EL (cell line): ENCODE measurements at regions not wholly inside any gene's neighbourhood (a gene's known extent, or its start where the extent isn't known, plus 50 kb on each side); places are given as distances from the start of the nearest gene placed in this dataset.
"Not testable (repeated sequence)": the region's sequence is repeated elsewhere in the genome, so short reads cannot be mapped to it uniquely, and the experiment has no call there.

Source experiments
- DNase-seq: peaks from one replicate; pipeline ENCODE4 v3.0.0-alpha.2; 2016

- DNase-seq: no peak
These were observed 285.1 kb upstream of the STAC start for GRCh38 chr3:36095238-36095637.

GRCh38 chr3:36097209-36097608 is 283.1 kb upstream of the STAC start:
- DNase-seq: no peak

GRCh38 chr3:36114353-36114752 is 266.0 kb upstream of the STAC start:
- DNase-seq: no peak

DNA sequence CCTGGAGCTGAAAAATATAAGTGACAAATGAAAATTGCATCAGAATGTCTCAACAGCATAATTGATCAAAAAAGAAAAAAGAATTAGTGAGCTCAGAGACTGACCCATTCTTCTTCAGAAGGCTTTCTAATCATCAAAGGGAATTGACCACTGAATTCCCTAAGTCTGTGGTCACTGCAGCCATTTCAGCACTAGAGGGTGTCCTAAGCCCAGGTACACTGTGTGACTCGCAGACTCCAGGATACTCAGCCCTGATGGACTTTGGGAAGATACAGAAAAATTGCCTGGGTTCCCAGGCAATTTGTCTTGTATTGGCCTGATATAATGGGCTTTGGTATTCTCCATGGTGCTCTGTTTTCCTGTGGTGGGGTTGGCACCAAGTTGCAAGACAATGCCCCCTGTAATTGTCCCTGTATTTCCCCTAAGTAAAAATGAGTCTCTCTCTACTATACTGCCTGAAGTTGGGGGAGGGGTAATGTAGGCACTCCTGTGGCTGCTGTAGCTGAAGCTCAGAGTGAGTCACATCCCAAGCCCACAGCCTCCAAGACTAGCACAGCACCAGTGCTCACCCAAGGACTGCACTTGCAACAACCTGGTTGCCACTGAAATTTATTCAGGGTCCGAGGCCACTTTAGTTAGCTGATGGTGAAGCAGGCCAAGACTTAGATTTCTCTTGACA is 256.0 kb upstream of the STAC start:
- DNase-seq: peak; percentile 70

GRCh38 chr3:36132214-36132613 is 248.1 kb upstream of the STAC start:
- no peak for DNase-seq

DNA sequence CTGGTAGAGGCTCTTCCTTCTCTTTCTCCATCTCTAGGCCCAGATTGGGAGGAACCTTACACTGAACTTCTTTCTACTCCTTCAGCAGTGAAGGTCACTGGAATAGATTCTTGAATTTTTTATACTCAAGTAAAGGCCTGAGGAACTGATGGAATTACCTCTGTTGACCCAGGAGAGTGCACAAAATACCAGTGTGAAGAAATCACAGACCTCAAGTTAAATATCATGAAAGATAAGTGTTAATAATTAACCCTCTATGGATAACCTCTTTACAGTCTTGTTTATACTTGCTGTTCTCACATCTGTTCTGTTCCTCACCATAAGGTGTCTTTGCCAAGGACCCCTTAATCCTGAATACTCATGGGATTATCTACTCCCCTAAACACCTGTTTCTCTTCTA is 244.4 kb upstream of the STAC start:
- DNase-seq: no peak

- no peak for DNase-seq
These were observed 237.6 kb upstream of the STAC start for GRCh38 chr3:36142746-36143145.

- no peak for DNase-seq
These were observed 233.9 kb upstream of the STAC start for GRCh38 chr3:36146404-36146803.

DNA sequence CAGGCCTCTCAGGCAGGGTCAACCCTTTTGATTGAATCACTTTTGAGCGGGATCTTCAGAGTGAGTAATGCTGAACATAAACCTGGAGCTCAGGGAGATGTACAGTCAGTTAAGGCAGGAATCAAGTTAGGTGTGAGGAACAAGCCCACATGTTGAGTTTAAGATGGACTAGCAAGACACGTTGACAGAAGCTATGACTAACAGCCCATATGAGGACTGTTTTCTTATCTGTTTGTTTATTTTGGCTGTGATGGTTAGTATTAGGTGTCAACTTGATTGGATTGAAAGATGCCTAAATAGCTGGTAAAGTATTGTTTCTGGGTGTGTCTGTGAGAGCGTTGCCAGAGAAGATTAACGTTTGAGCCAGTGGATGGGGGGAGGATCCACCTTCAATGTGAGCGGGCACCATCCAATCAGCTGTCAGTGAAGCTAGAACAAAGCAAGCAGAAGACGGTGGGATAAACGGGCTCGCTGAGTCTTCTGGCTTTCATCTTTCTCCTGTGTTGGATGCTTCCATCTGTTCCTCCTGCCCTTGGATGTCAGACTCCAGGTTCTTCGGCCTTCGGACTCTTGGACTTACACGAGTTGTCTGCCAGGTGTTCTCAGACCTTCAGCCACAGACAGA is 232.3 kb upstream of the STAC start:
- DNase-seq: no peak

GRCh38 chr3:36149447-36149865 is 230.8 kb upstream of the STAC start:
- no peak for DNase-seq

DNA sequence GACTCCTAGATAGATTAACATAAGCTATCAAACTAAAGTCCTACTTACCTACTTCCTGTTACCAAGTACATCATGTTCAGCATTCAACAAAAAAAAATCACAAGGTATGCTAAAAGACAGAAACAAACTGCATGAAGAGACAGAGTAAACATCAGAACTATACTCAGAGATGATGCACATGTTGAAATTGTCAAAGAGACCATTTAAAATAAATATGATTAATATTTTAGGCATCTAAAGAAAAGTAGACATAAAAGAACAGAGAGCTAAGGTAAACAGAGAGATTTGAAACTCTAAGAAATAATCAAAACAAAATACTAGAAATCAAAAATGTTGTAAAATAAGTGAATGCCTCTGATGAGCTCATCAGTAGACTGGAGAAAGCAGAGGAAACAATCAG is 224.8 kb upstream of the STAC start:
- DNase-seq: no peak

DNA sequence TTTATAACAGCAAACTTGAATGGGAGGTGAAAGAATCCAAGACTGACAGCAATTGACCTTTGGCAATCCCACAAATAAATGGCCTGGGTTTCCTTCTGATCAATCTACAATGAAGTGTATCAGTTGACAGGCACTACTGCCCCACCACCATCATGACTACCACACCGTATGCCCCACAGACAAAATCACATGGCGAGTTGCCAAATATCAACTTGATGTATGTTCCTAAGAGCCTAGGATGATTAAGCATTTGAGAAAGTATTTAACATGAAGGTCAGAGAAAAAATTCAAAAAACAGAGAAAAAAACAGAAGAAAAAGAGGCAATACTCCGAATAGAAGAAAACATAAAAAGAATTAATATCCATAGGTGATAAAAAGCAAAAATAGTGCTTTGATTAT is 215.9 kb upstream of the STAC start:
- DNase-seq: no peak

DNA sequence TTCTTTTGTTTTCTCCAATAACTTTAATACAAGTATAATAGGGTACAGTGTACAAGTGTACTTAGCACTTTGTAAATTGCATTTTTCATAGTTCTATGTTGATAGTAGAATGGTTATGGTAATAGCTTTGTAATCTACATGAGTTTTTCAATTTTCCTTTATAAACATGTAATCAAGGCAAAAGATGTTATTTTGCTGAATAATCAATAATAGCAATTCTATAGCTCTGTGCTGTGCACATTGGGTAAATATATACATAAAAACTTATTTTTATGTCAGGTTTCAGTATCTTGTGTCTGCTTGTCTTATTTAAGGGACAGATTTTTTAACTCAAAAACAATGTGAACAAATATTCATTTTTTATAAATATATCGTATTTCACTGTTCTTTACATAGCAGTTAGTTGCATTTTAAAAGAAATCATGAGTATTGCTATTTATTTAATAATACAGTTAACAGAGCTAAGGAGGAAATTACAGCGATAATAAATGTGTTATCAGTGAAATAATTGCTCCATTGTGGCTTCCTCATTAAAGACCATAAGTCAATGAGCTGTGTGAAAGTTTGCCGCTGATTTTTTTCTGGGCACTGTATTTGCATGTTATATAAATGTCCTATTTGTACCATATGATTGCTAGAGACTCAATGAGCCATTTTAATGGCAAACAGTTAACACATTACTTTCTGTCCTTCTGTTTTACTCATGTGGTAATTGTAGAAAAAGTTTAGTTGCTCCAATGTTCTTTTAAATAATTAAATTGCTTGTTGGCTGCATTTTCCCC is 214.6 kb upstream of the STAC start:
- no peak for DNase-seq

- DNase-seq: peak; percentile 84
These were observed 213.8 kb upstream of the STAC start for GRCh38 chr3:36166477-36166876.

GRCh38 chr3:36172699-36173098 is 207.6 kb upstream of the STAC start:
- no peak for DNase-seq

- no peak for DNase-seq
These were observed 205.0 kb upstream of the STAC start for GRCh38 chr3:36175113-36175812.

- DNase-seq: no peak
These were observed 204.3 kb upstream of the STAC start for GRCh38 chr3:36175916-36176461.

DNA sequence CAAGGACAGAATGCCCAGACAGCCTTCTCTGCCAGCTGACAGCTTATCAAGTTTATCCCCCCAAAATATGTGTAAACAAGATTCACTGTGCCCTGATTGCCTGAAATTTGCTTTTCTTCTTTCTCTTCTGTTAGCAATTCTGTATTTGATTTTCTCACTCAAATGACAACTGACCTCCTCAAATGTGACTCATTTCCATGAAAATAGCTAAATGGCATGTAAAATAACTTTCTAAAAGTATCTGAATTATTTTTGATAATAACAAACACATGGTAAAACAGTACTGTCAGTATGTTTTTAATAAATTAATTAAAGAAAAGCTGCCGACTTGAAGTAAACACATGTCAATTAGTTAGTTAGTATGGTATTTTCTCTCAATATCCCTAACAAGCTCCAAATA is 202.3 kb upstream of the STAC start:
- no peak for DNase-seq

DNA sequence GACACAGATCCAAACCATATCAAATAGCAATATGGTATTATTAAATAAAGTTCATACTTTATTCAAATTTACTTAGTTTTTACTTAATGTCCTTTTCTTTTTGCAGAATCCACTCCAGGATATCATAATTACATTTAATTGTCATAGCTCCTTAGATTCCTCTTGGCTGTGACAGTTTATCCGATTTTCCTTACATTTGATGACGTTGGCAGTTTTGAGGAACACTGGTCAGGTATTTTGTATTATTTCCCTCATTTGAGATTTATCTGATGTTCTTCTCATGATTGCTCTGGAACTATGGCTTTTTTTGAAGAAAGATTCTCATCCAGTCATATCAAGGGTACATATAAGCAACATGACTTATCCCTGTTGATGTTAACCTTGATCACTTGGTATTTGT is 198.3 kb upstream of the STAC start:
- no peak for DNase-seq

DNA sequence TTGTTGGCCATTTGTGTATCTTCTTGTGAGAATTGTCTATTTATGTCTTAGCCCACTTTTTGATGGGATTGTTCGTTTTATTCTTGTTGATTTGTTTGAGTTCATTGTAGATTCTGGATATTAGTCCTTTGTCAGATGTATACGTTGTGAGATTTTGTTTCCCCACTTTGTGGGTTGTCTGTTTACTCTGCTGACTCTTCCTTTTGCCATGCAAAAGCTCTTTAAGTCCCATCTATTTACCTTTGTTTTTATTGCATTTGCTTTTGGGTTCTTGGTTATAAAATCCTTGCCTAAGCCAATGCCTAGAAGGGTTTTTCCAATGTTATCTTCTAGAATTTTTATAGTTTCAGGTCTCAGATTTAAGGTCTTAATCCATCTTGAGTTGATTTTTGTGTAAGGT is 193.1 kb upstream of the STAC start:
- not testable (repeated sequence) for DNase-seq

DNA sequence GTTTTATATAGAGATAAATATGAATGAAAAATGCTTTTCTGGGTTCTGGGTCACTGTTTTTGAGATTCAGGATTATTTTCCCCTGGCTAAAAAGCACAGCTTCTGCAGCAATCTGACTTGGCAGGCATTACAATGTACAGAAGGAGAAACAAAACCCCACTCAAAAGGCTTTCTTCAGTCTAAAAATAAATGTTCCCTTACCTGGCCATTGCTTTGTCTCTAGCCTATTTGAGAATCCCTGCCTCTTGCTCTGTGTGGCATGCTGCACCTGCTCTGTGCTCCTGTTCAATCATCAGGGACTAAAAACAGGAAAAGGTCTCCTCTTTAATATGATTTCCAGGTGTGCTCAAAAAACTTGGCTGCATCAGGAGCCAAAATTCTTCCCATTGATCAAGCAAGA is 187.4 kb upstream of the STAC start:
- no peak for DNase-seq

DNA sequence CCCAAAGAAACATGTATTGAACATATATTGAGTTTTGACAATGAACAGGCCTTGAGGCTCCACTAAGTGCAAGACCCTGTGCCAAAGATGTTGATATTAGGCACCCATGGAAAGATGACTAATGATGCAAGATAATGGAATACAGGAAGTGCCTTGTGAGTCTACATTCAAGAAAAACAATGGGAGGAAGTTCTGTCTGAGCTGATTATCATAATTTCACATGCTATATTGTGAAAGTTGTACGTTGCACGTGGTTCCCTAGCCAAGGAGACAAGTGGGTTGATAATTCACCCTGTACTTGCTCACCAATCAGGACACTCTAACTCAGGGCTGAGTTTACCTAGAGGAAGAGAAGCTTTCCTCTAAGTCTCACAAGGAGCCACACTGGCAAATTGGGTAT is 186.9 kb upstream of the STAC start:
- DNase-seq: peak; percentile 3

DNA sequence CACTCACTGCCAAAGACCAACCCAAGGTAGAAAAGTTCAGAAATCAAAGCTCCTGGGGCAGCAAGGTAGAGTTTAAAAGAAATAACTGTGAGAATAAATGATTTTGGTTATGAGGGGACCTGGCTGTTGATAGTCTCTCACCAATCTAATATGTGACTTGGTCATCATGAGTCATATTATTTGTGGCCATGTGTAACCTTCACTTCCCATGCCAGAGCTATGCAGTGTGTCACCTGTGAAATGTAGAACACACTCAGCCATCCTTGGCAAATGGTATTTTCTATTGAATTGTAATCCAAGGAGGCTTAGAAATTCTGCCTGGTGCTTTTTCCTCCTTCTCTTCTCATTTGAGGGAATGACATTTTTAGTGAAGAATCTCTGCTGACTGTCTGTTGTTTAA is 184.2 kb upstream of the STAC start:
- no peak for DNase-seq
